ENCODE measurements at regions not wholly inside any gene's neighbourhood (a gene's known extent, or its start where the extent isn't known, plus 50 kb on each side); places are given as distances from the start of the nearest gene placed in this dataset.

GRCh38 chrX:40327085-40327484 lies 229.3 kb upstream of the BCOR start:
- no peak for DNase-seq (ENCODE audit: low spot score)
- Histone ChIP-seq H3K4me1 (replicated peaks) (no peaks in the 10 kb centered on the region), H3K27me3 (replicated peaks; ENCODE audit: insufficient read depth) (no peaks in the 10 kb centered on the region), H3K27ac (no peak overlapping the region), H3K9me3 (no peaks in the 10 kb centered on the region), H3K4me3 (no peak overlapping the region), H3K36me3 (no peaks in the 10 kb centered on the region)
- TF ChIP-seq, protein P1, sequence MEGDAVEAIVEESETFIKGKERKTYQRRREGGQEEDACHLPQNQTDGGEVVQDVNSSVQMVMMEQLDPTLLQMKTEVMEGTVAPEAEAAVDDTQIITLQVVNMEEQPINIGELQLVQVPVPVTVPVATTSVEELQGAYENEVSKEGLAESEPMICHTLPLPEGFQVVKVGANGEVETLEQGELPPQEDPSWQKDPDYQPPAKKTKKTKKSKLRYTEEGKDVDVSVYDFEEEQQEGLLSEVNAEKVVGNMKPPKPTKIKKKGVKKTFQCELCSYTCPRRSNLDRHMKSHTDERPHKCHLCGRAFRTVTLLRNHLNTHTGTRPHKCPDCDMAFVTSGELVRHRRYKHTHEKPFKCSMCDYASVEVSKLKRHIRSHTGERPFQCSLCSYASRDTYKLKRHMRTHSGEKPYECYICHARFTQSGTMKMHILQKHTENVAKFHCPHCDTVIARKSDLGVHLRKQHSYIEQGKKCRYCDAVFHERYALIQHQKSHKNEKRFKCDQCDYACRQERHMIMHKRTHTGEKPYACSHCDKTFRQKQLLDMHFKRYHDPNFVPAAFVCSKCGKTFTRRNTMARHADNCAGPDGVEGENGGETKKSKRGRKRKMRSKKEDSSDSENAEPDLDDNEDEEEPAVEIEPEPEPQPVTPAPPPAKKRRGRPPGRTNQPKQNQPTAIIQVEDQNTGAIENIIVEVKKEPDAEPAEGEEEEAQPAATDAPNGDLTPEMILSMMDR (IDR thresholded peaks at IDR 0.05) = no peak
- TF ChIP-seq POLR2A (IDR thresholded peaks at IDR 0.05) (no peak), POLR2AphosphoS5 (IDR thresholded peaks at IDR 0.05) (no peak)
- WGBS = no CpG with 5 or more reads among the region's 1 CpG
- intact Hi-C loops (cut with DNase I) = no loop called here

DNA sequence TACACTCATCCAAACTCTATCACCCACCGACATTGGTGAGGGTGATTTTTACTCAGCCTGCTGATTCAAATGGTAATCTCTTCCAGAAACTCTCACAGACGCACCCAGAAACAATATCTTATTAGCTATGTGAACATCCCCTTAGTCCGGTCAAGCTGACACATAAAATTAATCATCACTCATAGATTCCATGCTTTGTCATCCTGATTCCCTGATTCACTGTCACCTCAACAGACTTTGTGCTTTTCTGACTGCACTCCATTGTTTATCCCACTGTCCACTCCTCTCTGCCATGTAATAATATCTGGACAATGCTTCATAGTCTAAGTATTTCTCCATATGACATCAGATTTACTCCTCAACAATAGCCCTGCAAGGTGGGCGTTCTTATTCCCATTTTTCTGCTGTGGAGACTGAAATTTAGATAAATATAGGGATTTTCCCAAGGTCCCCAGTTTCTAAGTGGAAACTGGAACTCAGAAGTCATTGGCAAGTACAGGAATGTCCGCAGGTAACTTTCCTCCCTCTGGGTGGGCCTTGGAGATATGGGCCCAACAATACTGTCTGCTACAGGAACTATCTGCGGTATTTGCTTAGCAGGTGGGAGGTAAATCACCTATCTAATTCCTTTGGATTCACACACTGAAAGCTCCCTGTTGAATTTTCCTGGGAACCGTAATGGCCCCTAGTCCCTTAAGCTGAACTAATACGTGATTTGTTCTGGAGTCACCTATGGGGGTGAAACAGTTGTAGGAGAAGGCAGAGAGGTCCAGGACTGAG lies 228.6 kb upstream of the BCOR start:
- intact Hi-C loops (cut with DNase I) = no loop called here
- no peaks in the 10 kb centered on the region for H3K27me3 ChIP-seq (replicated peaks; ENCODE audit: insufficient read depth)
- TF ChIP-seq, protein P1 (IDR thresholded peaks at IDR 0.05) = no peak
- TF ChIP-seq POLR2AphosphoS5 (IDR thresholded peaks at IDR 0.05) (no peak), POLR2A (IDR thresholded peaks at IDR 0.05) (no peak)
- no peaks in the 10 kb centered on the region for H3K36me3 ChIP-seq
- H3K9me3 ChIP-seq = no peaks in the 10 kb centered on the region
- DNase-seq (ENCODE audit: low spot score) = no peak
- H3K4me3 ChIP-seq = no peak overlapping the region
- no peaks in the 10 kb centered on the region for H3K4me1 ChIP-seq (replicated peaks)
- no peak overlapping the region for H3K27ac ChIP-seq
- WGBS = 98% methylated on average over 8 of the region's 8 CpGs

GRCh38 chrX:40325161-40325560 lies 227.4 kb upstream of the BCOR start:
- TF ChIP-seq, protein P1 (IDR thresholded peaks at IDR 0.05) = no peak
- no peak for TF ChIP-seq POLR2A (IDR thresholded peaks at IDR 0.05)
- no peak for TF ChIP-seq POLR2AphosphoS5 (IDR thresholded peaks at IDR 0.05)
- H3K4me3 ChIP-seq = no peak overlapping the region
- no peak for DNase-seq (ENCODE audit: low spot score)
- intact Hi-C loops (cut with DNase I) = no loop called here
- H3K9me3 ChIP-seq = no peaks in the 10 kb centered on the region
- 98% methylated on average over 5 of the region's 11 CpGs for WGBS
- H3K27me3 ChIP-seq (replicated peaks; ENCODE audit: insufficient read depth) = no peaks in the 10 kb centered on the region
- H3K36me3 ChIP-seq = no peaks in the 10 kb centered on the region
- H3K27ac ChIP-seq = no peak overlapping the region
- H3K4me1 ChIP-seq (replicated peaks) = no peaks in the 10 kb centered on the region

- no peak for DNase-seq (ENCODE audit: low spot score)
- no peak overlapping the region for H3K4me3 ChIP-seq
- no peaks in the 10 kb centered on the region for H3K9me3 ChIP-seq
- intact Hi-C loops (cut with DNase I) = no loop called here
- no peaks in the 10 kb centered on the region for H3K27me3 ChIP-seq (replicated peaks; ENCODE audit: insufficient read depth)
- TF ChIP-seq POLR2A (IDR thresholded peaks at IDR 0.05) (no peak), POLR2AphosphoS5 (IDR thresholded peaks at IDR 0.05) (no peak)
- TF ChIP-seq, protein P1 (IDR thresholded peaks at IDR 0.05) = no peak
- H3K4me1 ChIP-seq (replicated peaks) = no peaks in the 10 kb centered on the region
- H3K36me3 ChIP-seq = no peaks in the 10 kb centered on the region
- no peak overlapping the region for H3K27ac ChIP-seq
- WGBS = 87% methylated on average over 5 of the region's 5 CpGs
These were observed 226.2 kb upstream of the BCOR start for GRCh38 chrX:40323977-40324376.

DNA sequence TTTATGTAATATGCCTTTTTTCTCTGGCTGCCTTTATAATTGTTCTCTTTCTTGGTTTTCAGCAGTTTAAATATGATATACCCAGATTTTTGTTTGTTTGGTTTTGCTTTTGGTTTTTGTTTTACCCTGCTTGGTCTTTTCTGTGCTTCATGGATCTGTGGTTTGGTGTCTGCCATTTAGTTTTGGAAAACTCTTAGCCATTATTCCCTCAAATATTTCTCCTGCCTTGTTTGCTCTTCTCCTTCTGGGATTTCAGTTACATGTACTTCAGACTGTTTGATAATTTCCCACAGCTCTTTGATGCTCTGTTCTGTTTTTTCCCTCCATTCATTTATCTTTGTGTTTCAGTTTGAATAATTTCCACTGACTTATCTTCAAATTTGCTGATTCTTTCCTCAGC lies 223.1 kb upstream of the BCOR start:
- no peaks in the 10 kb centered on the region for H3K27me3 ChIP-seq (replicated peaks; ENCODE audit: insufficient read depth)
- no peaks in the 10 kb centered on the region for H3K9me3 ChIP-seq

More for the DNA sequence above, 223.1 kb upstream of the BCOR start:
- H3K27ac ChIP-seq = no peak overlapping the region
- no peak for DNase-seq (ENCODE audit: low spot score)
- H3K36me3 ChIP-seq = no peaks in the 10 kb centered on the region
- no peaks in the 10 kb centered on the region for H3K4me1 ChIP-seq (replicated peaks)
- no peak overlapping the region for H3K4me3 ChIP-seq
- intact Hi-C loops (cut with DNase I) = no loop called here
- TF ChIP-seq, protein P1 (IDR thresholded peaks at IDR 0.05) = no peak
- no peak for TF ChIP-seq POLR2AphosphoS5 (IDR thresholded peaks at IDR 0.05)
- TF ChIP-seq POLR2A (IDR thresholded peaks at IDR 0.05) = no peak
